ENCODE measurements at regions not wholly inside any gene's neighbourhood (a gene's known extent, or its start where the extent isn't known, plus 50 kb on each side); places are given as distances from the start of the nearest gene placed in this dataset.

- ChIA-PET POLR2A (no interaction called here), CTCF (no interaction called here)
- Histone ChIP-seq H3K27me3 (replicated peaks in 1 of 2; ENCODE audit: control insufficient read depth in 2 of 2, extremely low read depth in 1 of 2, insufficient read depth in 2 of 2, low read length in 1 of 2) (no peaks in the 10 kb centered on the region), H3K9me3 (no peaks in the 10 kb centered on the region), H3K27ac (ENCODE audit: low read length) (no peak overlapping the region), H3K4me3 (ENCODE audit: control insufficient read depth in 1 of 2, extremely low read depth in 1 of 2, low read length in 1 of 2) (no peak overlapping the region), H3K4me1 (ENCODE audit: control insufficient read depth in 1 of 2, extremely low read depth in 1 of 2, insufficient read depth in 2 of 2, low read length in 2 of 2) (no peaks in the 10 kb centered on the region), H3K36me3 (ENCODE audit: control insufficient read depth in 2 of 2, extremely low read depth in 1 of 2, insufficient read depth in 1 of 2, low read length in 1 of 2) (no peaks in the 10 kb centered on the region)
- H3K27ac Mint-ChIP-seq = no peak overlapping the region
- no peak for ATAC-seq (replicated peaks in 1 of 4)
- DNase-seq = no peak
- peaks cover 22% of the 10 kb centered on the region for H3K36me3 Mint-ChIP-seq
- 100% methylated on average over 1 of the region's 2 CpGs for WGBS (ENCODE audit: insufficient coverage)
- H3K4me3 Mint-ChIP-seq = no peak overlapping the region
- no peaks in the 10 kb centered on the region for H3K27me3 Mint-ChIP-seq
- H3K9me3 Mint-ChIP-seq = peaks cover 7 to 23% (median 19%) of the 10 kb centered on the region in 3 donors
- H3K4me1 Mint-ChIP-seq = peaks cover 4 to 22% (median 19%) of the 10 kb centered on the region in 3 donors
Measured at GRCh38 chr1:193431265-193431977, 245.0 kb upstream of the B3GALT2 start.

GRCh38 chr1:193427524-193427923, 241.1 kb upstream of the B3GALT2 start:
- Mint-ChIP-seq H3K9me3 (no peaks in the 10 kb centered on the region), H3K4me3 (no peak overlapping the region), H3K27ac (peak overlapping the region in 1 of 2 donors; percentile 50), H3K27me3 (no peaks in the 10 kb centered on the region), H3K36me3 (peaks cover 4% of the 10 kb centered on the region), H3K4me1 (peaks cover 0 to 16% (median 12%) of the 10 kb centered on the region in 3 donors)
- Histone ChIP-seq H3K27ac (ENCODE audit: low read length) (no peak overlapping the region), H3K9me3 (no peaks in the 10 kb centered on the region), H3K36me3 (ENCODE audit: control insufficient read depth in 2 of 2, extremely low read depth in 1 of 2, insufficient read depth in 1 of 2, low read length in 1 of 2) (no peaks in the 10 kb centered on the region), H3K27me3 (replicated peaks in 1 of 2; ENCODE audit: control insufficient read depth in 2 of 2, extremely low read depth in 1 of 2, insufficient read depth in 2 of 2, low read length in 1 of 2) (no peaks in the 10 kb centered on the region), H3K4me1 (ENCODE audit: control insufficient read depth in 1 of 2, extremely low read depth in 1 of 2, insufficient read depth in 2 of 2, low read length in 2 of 2) (no peaks in the 10 kb centered on the region), H3K4me3 (ENCODE audit: control insufficient read depth in 1 of 2, extremely low read depth in 1 of 2, low read length in 1 of 2) (no peak overlapping the region)
- no peak for DNase-seq
- ATAC-seq (replicated peaks in 1 of 4) = no peak
- ChIA-PET POLR2A (no interaction called here), CTCF (no interaction called here)
- no CpG with 5 or more reads among the region's 2 CpGs for WGBS (ENCODE audit: insufficient coverage)

- ATAC-seq (replicated peaks in 1 of 4) (no peak), DNase-seq (no peak)
- no peaks in the 10 kb centered on the region for H3K27me3 ChIP-seq (replicated peaks in 1 of 2; ENCODE audit: control insufficient read depth in 2 of 2, extremely low read depth in 1 of 2, insufficient read depth in 2 of 2, low read length in 1 of 2)
- WGBS (ENCODE audit: insufficient coverage) = no CpG with 5 or more reads among the region's 2 CpGs
- ChIA-PET POLR2A (no interaction called here), CTCF (interaction anchor here in 1 of 2 donors (0.5 kb wide), 1 partner anchor 391 kb away, joined by 8 read pairs; no protein-coding TSS in a partner anchor)
- no peaks in the 10 kb centered on the region for H3K9me3 Mint-ChIP-seq
- no peaks in the 10 kb centered on the region for H3K36me3 ChIP-seq (ENCODE audit: control insufficient read depth in 2 of 2, extremely low read depth in 1 of 2, insufficient read depth in 1 of 2, low read length in 1 of 2)
- no peaks in the 10 kb centered on the region for H3K27me3 Mint-ChIP-seq
- H3K4me1 ChIP-seq (ENCODE audit: control insufficient read depth in 1 of 2, extremely low read depth in 1 of 2, insufficient read depth in 2 of 2, low read length in 2 of 2) = no peaks in the 10 kb centered on the region
- H3K36me3 Mint-ChIP-seq = no peaks in the 10 kb centered on the region
- no peak overlapping the region for H3K27ac ChIP-seq (ENCODE audit: low read length)
- H3K27ac Mint-ChIP-seq = no peak overlapping the region
- H3K4me3 Mint-ChIP-seq = no peak overlapping the region
- H3K9me3 ChIP-seq = no peaks in the 10 kb centered on the region
- H3K4me3 ChIP-seq (ENCODE audit: control insufficient read depth in 1 of 2, extremely low read depth in 1 of 2, low read length in 1 of 2) = no peak overlapping the region
- peaks cover 0 to 10% (median 9%) of the 10 kb centered on the region in 3 donors for H3K4me1 Mint-ChIP-seq
Measured at GRCh38 chr1:193426061-193426460, 239.6 kb upstream of the B3GALT2 start.

- Histone ChIP-seq H3K4me3 (ENCODE audit: control insufficient read depth in 1 of 2, extremely low read depth in 1 of 2, low read length in 1 of 2) (no peak overlapping the region), H3K4me1 (ENCODE audit: control insufficient read depth in 1 of 2, extremely low read depth in 1 of 2, insufficient read depth in 2 of 2, low read length in 2 of 2) (peaks cover 5 to 13% of the 10 kb centered on the region in 2 experiments), H3K27me3 (replicated peaks in 1 of 2; ENCODE audit: control insufficient read depth in 2 of 2, extremely low read depth in 1 of 2, insufficient read depth in 2 of 2, low read length in 1 of 2) (no peaks in the 10 kb centered on the region), H3K36me3 (ENCODE audit: control insufficient read depth in 2 of 2, extremely low read depth in 1 of 2, insufficient read depth in 1 of 2, low read length in 1 of 2) (no peaks in the 10 kb centered on the region), H3K27ac (ENCODE audit: low read length) (no peak overlapping the region), H3K9me3 (no peaks in the 10 kb centered on the region)
- no peaks in the 10 kb centered on the region for H3K9me3 Mint-ChIP-seq
- no peak overlapping the region for H3K4me3 Mint-ChIP-seq
- no peaks in the 10 kb centered on the region for H3K27me3 Mint-ChIP-seq
- no peak for ATAC-seq (replicated peaks in 1 of 4)
- no peaks in the 10 kb centered on the region for H3K36me3 Mint-ChIP-seq
- POLR2A ChIA-PET = no interaction called here
- peaks cover 30 to 35% (median 31%) of the 10 kb centered on the region in 3 donors for H3K4me1 Mint-ChIP-seq
- H3K27ac Mint-ChIP-seq = peak overlapping the region in 1 of 2 donors; percentile 62
- no peak for DNase-seq
- CTCF ChIA-PET = interaction anchor here in 1 of 2 donors (0.5 kb wide), 1 partner anchor 150 kb away, joined by 6 read pairs; no protein-coding TSS in a partner anchor
- no CpG with 5 or more reads among the region's 4 CpGs for WGBS (ENCODE audit: insufficient coverage)
Measured at GRCh38 chr1:193421487-193421886, 235.1 kb upstream of the B3GALT2 start.

- H3K4me3 Mint-ChIP-seq = peak overlapping the region in 2 of 3 donors; percentile 77 to 78
- Histone ChIP-seq H3K9me3 (no peaks in the 10 kb centered on the region), H3K36me3 (ENCODE audit: control insufficient read depth in 2 of 2, extremely low read depth in 1 of 2, insufficient read depth in 1 of 2, low read length in 1 of 2) (no peaks in the 10 kb centered on the region), H3K4me3 (ENCODE audit: control insufficient read depth in 1 of 2, extremely low read depth in 1 of 2, low read length in 1 of 2) (no peak overlapping the region), H3K27ac (ENCODE audit: low read length) (no peak overlapping the region), H3K4me1 (ENCODE audit: control insufficient read depth in 1 of 2, extremely low read depth in 1 of 2, insufficient read depth in 2 of 2, low read length in 2 of 2) (peaks cover 5 to 13% of the 10 kb centered on the region in 2 experiments), H3K27me3 (replicated peaks in 1 of 2; ENCODE audit: control insufficient read depth in 2 of 2, extremely low read depth in 1 of 2, insufficient read depth in 2 of 2, low read length in 1 of 2) (no peaks in the 10 kb centered on the region)
- ATAC-seq (replicated peaks in 1 of 4) (no peak), DNase-seq (no peak)
- WGBS (ENCODE audit: insufficient coverage) = 86% methylated on average over 1 of the region's 1 CpG
- peaks cover 4% of the 10 kb centered on the region for H3K36me3 Mint-ChIP-seq
- peaks cover 42 to 48% (median 43%) of the 10 kb centered on the region in 3 donors for H3K4me1 Mint-ChIP-seq
- H3K27me3 Mint-ChIP-seq = no peaks in the 10 kb centered on the region
- peak overlapping the region; percentile 93 to 96 for H3K27ac Mint-ChIP-seq
- peaks cover 0 to 11% (median 2%) of the 10 kb centered on the region in 3 donors for H3K9me3 Mint-ChIP-seq
- CTCF ChIA-PET = no interaction called here
- POLR2A ChIA-PET = interaction anchor here in 1 of 2 donors (0.6 kb wide), 1 partner anchor 424 kb away, joined by 3 read pairs; no protein-coding TSS in a partner anchor
Measured at GRCh38 chr1:193419295-193419694, 232.9 kb upstream of the B3GALT2 start.

GRCh38 chr1:193418745-193419058, 232.3 kb upstream of the B3GALT2 start:
- H3K36me3 ChIP-seq (ENCODE audit: control insufficient read depth in 2 of 2, extremely low read depth in 1 of 2, insufficient read depth in 1 of 2, low read length in 1 of 2) = no peaks in the 10 kb centered on the region
- peaks cover 42 to 48% (median 43%) of the 10 kb centered on the region in 3 donors for H3K4me1 Mint-ChIP-seq
- ChIA-PET CTCF (interaction anchor here in 1 of 2 donors (0.5 kb wide), 1 partner anchor 898 kb away, joined by 3 read pairs; no protein-coding TSS in a partner anchor), POLR2A (no interaction called here)
- peaks cover 0 to 11% (median 2%) of the 10 kb centered on the region in 3 donors for H3K9me3 Mint-ChIP-seq
- peaks cover 4% of the 10 kb centered on the region for H3K36me3 Mint-ChIP-seq
- H3K4me1 ChIP-seq (ENCODE audit: control insufficient read depth in 1 of 2, extremely low read depth in 1 of 2, insufficient read depth in 2 of 2, low read length in 2 of 2) = peaks cover 5 to 13% of the 10 kb centered on the region in 2 experiments
- no peaks in the 10 kb centered on the region for H3K27me3 ChIP-seq (replicated peaks in 1 of 2; ENCODE audit: control insufficient read depth in 2 of 2, extremely low read depth in 1 of 2, insufficient read depth in 2 of 2, low read length in 1 of 2)
- no CpG with 5 or more reads among the region's 3 CpGs for WGBS (ENCODE audit: insufficient coverage)
- ATAC-seq (replicated peaks in 1 of 4) (peak; percentile 25 to 61 (median 35)), DNase-seq (no peak)
- H3K27me3 Mint-ChIP-seq = no peaks in the 10 kb centered on the region
- H3K27ac ChIP-seq (ENCODE audit: low read length) = peak overlapping the region; percentile 66
- H3K27ac Mint-ChIP-seq = peak overlapping the region; percentile 93 to 96
- peak overlapping the region; percentile 72 to 78 (median 77) for H3K4me3 Mint-ChIP-seq
- H3K4me3 ChIP-seq (ENCODE audit: control insufficient read depth in 1 of 2, extremely low read depth in 1 of 2, low read length in 1 of 2) = peak overlapping the region; percentile 17 to 31
- H3K9me3 ChIP-seq = no peaks in the 10 kb centered on the region

Data from T-cell (primary cell).